ENCODE measurements at regions not wholly inside any gene's neighbourhood (a gene's known extent, or its start where the extent isn't known, plus 50 kb on each side); places are given as distances from the start of the nearest gene placed in this dataset.

DNA sequence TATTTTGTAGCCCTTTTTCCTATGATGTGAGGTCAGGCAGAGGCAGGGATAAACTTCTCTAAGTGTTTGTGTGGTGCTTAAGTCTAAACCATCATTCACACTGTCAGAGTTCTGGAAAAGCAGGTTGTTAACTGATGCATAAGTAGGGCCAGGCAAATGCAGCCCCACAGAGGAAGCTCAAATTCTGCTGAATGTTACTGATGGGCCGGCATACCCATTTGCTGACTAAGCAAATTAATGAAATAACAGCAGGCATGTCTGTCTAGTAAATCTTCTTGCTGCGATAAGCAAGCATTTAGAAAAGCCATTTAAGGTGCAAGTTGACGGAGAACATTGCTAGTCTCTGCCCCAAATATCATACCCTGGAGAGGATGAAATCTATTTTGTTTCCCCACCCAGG is 523.2 kb upstream of the CCDC196 start:
- Histone ChIP-seq H3K27ac (ENCODE audit: low read depth in 2 of 2, low read length in 1 of 2) (no peak overlapping the region), H3K36me3 (ENCODE audit: control insufficient read depth in 2 of 2, insufficient read depth in 2 of 2, low read length in 1 of 2) (no peaks in the 10 kb centered on the region), H3K4me3 (ENCODE audit: low read depth in 1 of 2, low read length in 2 of 2) (no peak overlapping the region), H3K4me1 (ENCODE audit: control insufficient read depth in 2 of 2, insufficient read depth in 2 of 2, low read length in 1 of 2) (no peaks in the 10 kb centered on the region), H3K27me3 (ENCODE audit: control insufficient read depth in 1 of 2, insufficient read depth in 2 of 2, low read length in 2 of 2) (peaks cover 0 to 3% of the 10 kb centered on the region in 2 donors), H3K9me3 (ENCODE audit: control insufficient read depth in 2 of 2, insufficient read depth in 1 of 2, low read depth in 1 of 2, low read length in 1 of 2) (no peaks in the 10 kb centered on the region)
- WGBS, 2 donors = 57 to 58% methylated on average over 3 of the region's 3 CpGs

GRCh38 chr14:65964366-65964765 is 521.8 kb upstream of the CCDC196 start:
- H3K36me3 ChIP-seq (ENCODE audit: control insufficient read depth in 2 of 2, insufficient read depth in 2 of 2, low read length in 1 of 2) = no peaks in the 10 kb centered on the region
- H3K9me3 ChIP-seq (ENCODE audit: control insufficient read depth in 2 of 2, insufficient read depth in 1 of 2, low read depth in 1 of 2, low read length in 1 of 2) = no peaks in the 10 kb centered on the region
- no peak overlapping the region for H3K4me3 ChIP-seq (ENCODE audit: low read depth in 1 of 2, low read length in 2 of 2)
- WGBS, 2 donors = 48 to 52% methylated on average over 2 of the region's 2 CpGs
- H3K4me1 ChIP-seq (ENCODE audit: control insufficient read depth in 2 of 2, insufficient read depth in 2 of 2, low read length in 1 of 2) = no peaks in the 10 kb centered on the region
- peaks cover 0 to 3% of the 10 kb centered on the region in 2 donors for H3K27me3 ChIP-seq (ENCODE audit: control insufficient read depth in 1 of 2, insufficient read depth in 2 of 2, low read length in 2 of 2)
- no peak overlapping the region for H3K27ac ChIP-seq (ENCODE audit: low read depth in 2 of 2, low read length in 1 of 2)

- no peak overlapping the region for H3K4me3 ChIP-seq (ENCODE audit: low read depth in 1 of 2, low read length in 2 of 2)
- H3K9me3 ChIP-seq (ENCODE audit: control insufficient read depth in 2 of 2, insufficient read depth in 1 of 2, low read depth in 1 of 2, low read length in 1 of 2) = no peaks in the 10 kb centered on the region
- peaks cover 0 to 3% of the 10 kb centered on the region in 2 donors for H3K27me3 ChIP-seq (ENCODE audit: control insufficient read depth in 1 of 2, insufficient read depth in 2 of 2, low read length in 2 of 2)
- no peak overlapping the region for H3K27ac ChIP-seq (ENCODE audit: low read depth in 2 of 2, low read length in 1 of 2)
- H3K36me3 ChIP-seq (ENCODE audit: control insufficient read depth in 2 of 2, insufficient read depth in 2 of 2, low read length in 1 of 2) = no peaks in the 10 kb centered on the region
- H3K4me1 ChIP-seq (ENCODE audit: control insufficient read depth in 2 of 2, insufficient read depth in 2 of 2, low read length in 1 of 2) = no peaks in the 10 kb centered on the region
- 80 to 90% methylated on average over 2 of the region's 2 CpGs for WGBS, 2 donors
Measured at GRCh38 chr14:65966188-65966587, 520.0 kb upstream of the CCDC196 start.

DNA sequence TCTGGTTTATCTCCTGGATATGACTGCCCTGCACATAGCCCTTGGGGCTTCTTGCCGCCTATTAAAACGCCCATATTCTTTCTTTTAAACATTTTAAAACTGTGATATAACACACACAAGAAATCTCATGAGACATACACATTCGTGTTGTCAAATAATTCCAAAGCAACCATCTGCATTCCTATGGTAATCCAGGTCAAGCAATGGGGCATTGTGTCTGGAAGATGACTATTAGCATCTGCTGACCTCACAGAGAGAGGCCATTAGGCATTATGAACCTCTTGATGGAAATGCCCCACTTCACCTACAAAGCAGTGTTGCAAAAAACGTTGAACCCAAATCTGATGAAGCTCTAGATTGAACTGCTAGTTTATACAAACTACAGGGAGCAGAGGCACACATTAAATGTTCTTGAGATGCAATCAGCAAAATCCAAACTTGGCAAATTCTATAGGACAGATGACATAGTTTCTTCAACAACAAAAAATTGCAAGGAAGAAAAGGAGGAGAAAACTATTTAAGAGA is 513.8 kb upstream of the CCDC196 start:
- no peak overlapping the region for H3K4me3 ChIP-seq (ENCODE audit: low read depth in 1 of 2, low read length in 2 of 2)
- WGBS, 2 donors = 66 to 71% methylated on average over 4 of the region's 4 CpGs
- no peaks in the 10 kb centered on the region for H3K9me3 ChIP-seq (ENCODE audit: control insufficient read depth in 2 of 2, insufficient read depth in 1 of 2, low read depth in 1 of 2, low read length in 1 of 2)
- H3K36me3 ChIP-seq (ENCODE audit: control insufficient read depth in 2 of 2, insufficient read depth in 2 of 2, low read length in 1 of 2) = no peaks in the 10 kb centered on the region
- H3K27me3 ChIP-seq (ENCODE audit: control insufficient read depth in 1 of 2, insufficient read depth in 2 of 2, low read length in 2 of 2) = no peaks in the 10 kb centered on the region
- no peaks in the 10 kb centered on the region for H3K4me1 ChIP-seq (ENCODE audit: control insufficient read depth in 2 of 2, insufficient read depth in 2 of 2, low read length in 1 of 2)
- no peak overlapping the region for H3K27ac ChIP-seq (ENCODE audit: low read depth in 2 of 2, low read length in 1 of 2)

DNA sequence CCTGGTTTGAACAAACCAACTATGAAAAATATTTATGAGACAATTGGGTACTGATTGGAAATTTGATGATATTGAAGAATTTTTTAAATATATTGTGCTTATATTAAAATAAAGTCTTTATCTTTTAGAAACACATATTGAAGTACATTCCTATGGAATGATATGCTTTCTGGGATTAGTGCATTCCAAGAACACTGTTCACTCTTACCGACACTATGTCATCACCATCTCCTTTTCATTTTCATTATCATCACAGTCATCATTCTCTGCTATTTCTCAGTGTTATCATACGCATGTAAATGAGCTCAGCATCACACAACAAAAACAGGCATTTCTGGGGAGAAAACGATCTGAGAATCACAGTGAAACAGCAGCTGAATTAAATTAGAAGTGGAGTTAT is 513.3 kb upstream of the CCDC196 start:
- no peak overlapping the region for H3K27ac ChIP-seq (ENCODE audit: low read depth in 2 of 2, low read length in 1 of 2)
- H3K36me3 ChIP-seq (ENCODE audit: control insufficient read depth in 2 of 2, insufficient read depth in 2 of 2, low read length in 1 of 2) = no peaks in the 10 kb centered on the region
- no peaks in the 10 kb centered on the region for H3K4me1 ChIP-seq (ENCODE audit: control insufficient read depth in 2 of 2, insufficient read depth in 2 of 2, low read length in 1 of 2)
- H3K27me3 ChIP-seq (ENCODE audit: control insufficient read depth in 1 of 2, insufficient read depth in 2 of 2, low read length in 2 of 2) = no peaks in the 10 kb centered on the region
- no peak overlapping the region for H3K4me3 ChIP-seq (ENCODE audit: low read depth in 1 of 2, low read length in 2 of 2)
- H3K9me3 ChIP-seq (ENCODE audit: control insufficient read depth in 2 of 2, insufficient read depth in 1 of 2, low read depth in 1 of 2, low read length in 1 of 2) = no peaks in the 10 kb centered on the region
- WGBS, 2 donors = 73 to 77% methylated on average over 3 of the region's 3 CpGs

- Histone ChIP-seq H3K36me3 (ENCODE audit: control insufficient read depth in 2 of 2, insufficient read depth in 2 of 2, low read length in 1 of 2) (no peaks in the 10 kb centered on the region), H3K27ac (ENCODE audit: low read depth in 2 of 2, low read length in 1 of 2) (no peak overlapping the region), H3K4me1 (ENCODE audit: control insufficient read depth in 2 of 2, insufficient read depth in 2 of 2, low read length in 1 of 2) (no peaks in the 10 kb centered on the region), H3K4me3 (ENCODE audit: low read depth in 1 of 2, low read length in 2 of 2) (no peak overlapping the region), H3K9me3 (ENCODE audit: control insufficient read depth in 2 of 2, insufficient read depth in 1 of 2, low read depth in 1 of 2, low read length in 1 of 2) (no peaks in the 10 kb centered on the region), H3K27me3 (ENCODE audit: control insufficient read depth in 1 of 2, insufficient read depth in 2 of 2, low read length in 2 of 2) (no peaks in the 10 kb centered on the region)
- WGBS, 2 donors = 51 to 52% methylated on average over 3 of the region's 3 CpGs
Measured at GRCh38 chr14:65975865-65976264, 510.3 kb upstream of the CCDC196 start.

GRCh38 chr14:65976761-65977404 is 509.3 kb upstream of the CCDC196 start:
- Histone ChIP-seq H3K27ac (ENCODE audit: low read depth in 2 of 2, low read length in 1 of 2) (no peak overlapping the region), H3K27me3 (ENCODE audit: control insufficient read depth in 1 of 2, insufficient read depth in 2 of 2, low read length in 2 of 2) (no peaks in the 10 kb centered on the region), H3K36me3 (ENCODE audit: control insufficient read depth in 2 of 2, insufficient read depth in 2 of 2, low read length in 1 of 2) (no peaks in the 10 kb centered on the region), H3K9me3 (ENCODE audit: control insufficient read depth in 2 of 2, insufficient read depth in 1 of 2, low read depth in 1 of 2, low read length in 1 of 2) (no peaks in the 10 kb centered on the region), H3K4me1 (ENCODE audit: control insufficient read depth in 2 of 2, insufficient read depth in 2 of 2, low read length in 1 of 2) (no peaks in the 10 kb centered on the region), H3K4me3 (ENCODE audit: low read depth in 1 of 2, low read length in 2 of 2) (no peak overlapping the region)
- 80 to 89% methylated on average over 6 of the region's 6 CpGs for WGBS, 2 donors

GRCh38 chr14:65981192-65981843 is 504.9 kb upstream of the CCDC196 start:
- WGBS, 2 donors = 69 to 84% methylated on average over 6 of the region's 6 CpGs
- Histone ChIP-seq H3K36me3 (ENCODE audit: control insufficient read depth in 2 of 2, insufficient read depth in 2 of 2, low read length in 1 of 2) (no peaks in the 10 kb centered on the region), H3K4me1 (ENCODE audit: control insufficient read depth in 2 of 2, insufficient read depth in 2 of 2, low read length in 1 of 2) (no peaks in the 10 kb centered on the region), H3K27me3 (ENCODE audit: control insufficient read depth in 1 of 2, insufficient read depth in 2 of 2, low read length in 2 of 2) (no peaks in the 10 kb centered on the region), H3K27ac (ENCODE audit: low read depth in 2 of 2, low read length in 1 of 2) (no peak overlapping the region), H3K4me3 (ENCODE audit: low read depth in 1 of 2, low read length in 2 of 2) (no peak overlapping the region), H3K9me3 (ENCODE audit: control insufficient read depth in 2 of 2, insufficient read depth in 1 of 2, low read depth in 1 of 2, low read length in 1 of 2) (peaks cover 0 to 2% of the 10 kb centered on the region in 2 donors)

- H3K27ac ChIP-seq (ENCODE audit: low read depth in 2 of 2, low read length in 1 of 2) = no peak overlapping the region
- no peaks in the 10 kb centered on the region for H3K4me1 ChIP-seq (ENCODE audit: control insufficient read depth in 2 of 2, insufficient read depth in 2 of 2, low read length in 1 of 2)
- 40 to 47% methylated on average over 1 of the region's 1 CpG for WGBS, 2 donors
- no peaks in the 10 kb centered on the region for H3K36me3 ChIP-seq (ENCODE audit: control insufficient read depth in 2 of 2, insufficient read depth in 2 of 2, low read length in 1 of 2)
- H3K27me3 ChIP-seq (ENCODE audit: control insufficient read depth in 1 of 2, insufficient read depth in 2 of 2, low read length in 2 of 2) = no peaks in the 10 kb centered on the region
- no peak overlapping the region for H3K4me3 ChIP-seq (ENCODE audit: low read depth in 1 of 2, low read length in 2 of 2)
- peaks cover 0 to 2% of the 10 kb centered on the region in 2 donors for H3K9me3 ChIP-seq (ENCODE audit: control insufficient read depth in 2 of 2, insufficient read depth in 1 of 2, low read depth in 1 of 2, low read length in 1 of 2)
Measured at GRCh38 chr14:65986041-65986440, 500.1 kb upstream of the CCDC196 start.

DNA sequence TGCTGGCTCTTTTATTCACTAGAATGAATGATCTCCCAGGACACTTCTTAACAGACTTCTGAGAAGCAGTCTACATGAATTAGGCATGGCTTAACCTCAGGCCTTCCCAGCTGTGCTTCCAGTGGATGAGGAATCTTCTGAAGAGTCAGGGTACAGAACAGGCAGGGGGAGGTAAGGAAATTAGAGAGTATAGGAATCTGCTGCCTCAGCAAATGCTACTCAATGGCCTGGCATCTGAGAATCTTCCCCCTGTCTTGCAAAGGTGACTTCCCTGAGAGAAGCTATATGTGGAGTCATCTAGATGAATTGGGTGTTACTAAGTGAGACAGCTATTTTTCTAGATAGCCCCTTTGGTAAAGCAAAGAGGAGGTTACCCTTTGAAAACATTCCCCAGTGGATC is 496.2 kb upstream of the CCDC196 start:
- no peaks in the 10 kb centered on the region for H3K36me3 ChIP-seq (ENCODE audit: control insufficient read depth in 2 of 2, insufficient read depth in 2 of 2, low read length in 1 of 2)
- no peak overlapping the region for H3K4me3 ChIP-seq (ENCODE audit: low read depth in 1 of 2, low read length in 2 of 2)
- H3K27ac ChIP-seq (ENCODE audit: low read depth in 2 of 2, low read length in 1 of 2) = no peak overlapping the region
- H3K27me3 ChIP-seq (ENCODE audit: control insufficient read depth in 1 of 2, insufficient read depth in 2 of 2, low read length in 2 of 2) = no peaks in the 10 kb centered on the region
- no peaks in the 10 kb centered on the region for H3K4me1 ChIP-seq (ENCODE audit: control insufficient read depth in 2 of 2, insufficient read depth in 2 of 2, low read length in 1 of 2)
- no peaks in the 10 kb centered on the region for H3K9me3 ChIP-seq (ENCODE audit: control insufficient read depth in 2 of 2, insufficient read depth in 1 of 2, low read depth in 1 of 2, low read length in 1 of 2)

Data from esophagus (tissue), 2 donors.